ENCODE measurements at regions not wholly inside any gene's neighbourhood (a gene's known extent, or its start where the extent isn't known, plus 50 kb on each side); places are given as distances from the start of the nearest gene placed in this dataset.
A peak's percentile ranks its signal among the peaks of the same experiment; 100 is the strongest.

GRCh38 chr6:115667478-115668026, 393.1 kb downstream of the FRK start:
- H3K36me3 ChIP-seq (ENCODE audit: control insufficient read depth, insufficient read depth, low read length): no peaks in the 10 kb centered on the region
- H3K4me1 ChIP-seq (ENCODE audit: control insufficient read depth, insufficient read depth, low read length): no peaks in the 10 kb centered on the region
- no peaks in the 10 kb centered on the region for H3K9me3 ChIP-seq (ENCODE audit: control insufficient read depth, insufficient read depth, low read depth, low read length)
- no peaks in the 10 kb centered on the region for H3K27me3 ChIP-seq (ENCODE audit: control insufficient read depth, insufficient read depth, low read length)
- ChIA-PET CTCF (no interaction called here), POLR2A (no interaction called here)
- no peak overlapping the region for H3K27ac ChIP-seq (ENCODE audit: low read length)
- ATAC-seq: no peak
- intact Hi-C loops (cut with micrococcal nuclease; ENCODE audit: unreplicated experiment) (no loop called here), in situ Hi-C loops (cut with HindIII; ENCODE audit: low pct_unique_long_range_greater_than_20kb, low sequenced_read_pairs) (no loop called here)
- H3K4me3 ChIP-seq (ENCODE audit: low read depth in 2 of 2, low read length in 2 of 2): no peak overlapping the region
- TF ChIP-seq CTCF (IDR thresholded peaks at IDR 0.05): no peak
- no peak for TF ChIP-seq TCF7L2 (IDR thresholded peaks at IDR 0.05; ENCODE audit: low read depth, low read length)
- TF ChIP-seq POLR2AphosphoS5 (IDR thresholded peaks at IDR 0.05; ENCODE audit: low read depth, low read length): no peak
- no peak for TF ChIP-seq REST (IDR thresholded peaks at IDR 0.05; ENCODE audit: insufficient read depth in 1 of 2, low read depth in 2 of 2, low read length in 1 of 2)
- TF ChIP-seq SIN3A (IDR thresholded peaks at IDR 0.05; ENCODE audit: borderline replicate concordance, insufficient read depth, low read depth, low read length): no peak
- BruUV-seq (replicated peaks): no TSS peak
- DNase-seq (ENCODE audit: low read depth, low spot score): no peak

GRCh38 chr6:115666997-115667396, 393.7 kb downstream of the FRK start:
- Histone ChIP-seq H3K4me3 (ENCODE audit: low read depth in 2 of 2, low read length in 2 of 2) (no peak overlapping the region), H3K27ac (ENCODE audit: low read length) (no peak overlapping the region), H3K9me3 (ENCODE audit: control insufficient read depth, insufficient read depth, low read depth, low read length) (no peaks in the 10 kb centered on the region), H3K27me3 (ENCODE audit: control insufficient read depth, insufficient read depth, low read length) (no peaks in the 10 kb centered on the region), H3K36me3 (ENCODE audit: control insufficient read depth, insufficient read depth, low read length) (no peaks in the 10 kb centered on the region), H3K4me1 (ENCODE audit: control insufficient read depth, insufficient read depth, low read length) (no peaks in the 10 kb centered on the region)
- ChIA-PET CTCF (no interaction called here), POLR2A (no interaction called here)
- no TSS peak for BruUV-seq (replicated peaks)
- in situ Hi-C loops (cut with HindIII; ENCODE audit: low pct_unique_long_range_greater_than_20kb, low sequenced_read_pairs) (no loop called here), intact Hi-C loops (cut with micrococcal nuclease; ENCODE audit: unreplicated experiment) (no loop called here)
- TF ChIP-seq REST (IDR thresholded peaks at IDR 0.05; ENCODE audit: insufficient read depth in 1 of 2, low read depth in 2 of 2, low read length in 1 of 2) (0 out of 4 replicates have a peak, but pooled peaks of 1 of the 2 experiments have one; percentile 19), SIN3A (IDR thresholded peaks at IDR 0.05; ENCODE audit: borderline replicate concordance, insufficient read depth, low read depth, low read length) (no peak)
- DNase-seq (ENCODE audit: low read depth, low spot score) (no peak), ATAC-seq (no peak)
